PC-9 (cell line): ENCODE measurements at regions not wholly inside any gene's neighbourhood (a gene's known extent, or its start where the extent isn't known, plus 50 kb on each side); places are given as distances from the start of the nearest gene placed in this dataset.

ENCODE experiments used
- CTCF ChIP-seq: fragments of 200-600 bp; sonication (generic); conservative IDR thresholded peaks from 2 replicates; pipeline ENCODE4 v1.6.1; 2017; ENCODE audit warnings: mixed run types, antibody characterized with exemption, mild to moderate bottlenecking, moderate library complexity
- EZH2 ChIP-seq: fragments of 200-600 bp; sonication (generic); IDR thresholded peaks from 2 replicates; pipeline ENCODE4 v1.8.0; 2017; ENCODE audit warnings: antibody characterized with exemption, low read depth

DNA sequence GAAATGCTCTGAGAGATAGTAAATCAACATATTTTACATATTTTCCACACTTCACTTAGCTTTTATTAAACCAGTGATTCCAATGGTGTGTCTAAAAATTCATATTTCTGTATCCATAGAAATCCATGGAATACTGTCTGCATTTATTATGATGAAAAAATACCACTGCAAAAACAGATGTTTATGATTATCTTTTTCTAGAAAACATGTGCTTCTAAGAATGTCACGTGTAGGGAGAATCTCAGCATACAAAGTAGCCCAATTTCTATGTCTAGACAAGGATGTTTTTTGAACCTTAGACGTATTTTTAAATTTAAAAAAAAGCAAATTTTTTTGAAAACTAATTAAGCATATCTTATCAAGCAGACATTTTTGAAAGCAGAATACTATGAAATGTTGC, 622.4 kb downstream of the TENT5A start:
- TF ChIP-seq CTCF (no peak), EZH2 (no peak)
